ENCODE measurements at regions not wholly inside any gene's neighbourhood (a gene's known extent, or its start where the extent isn't known, plus 50 kb on each side); places are given as distances from the start of the nearest gene placed in this dataset.

- Histone ChIP-seq H3K9me3 (no peaks in the 10 kb centered on the region), H3K9ac (no peak overlapping the region), H3K27me3 (no peaks in the 10 kb centered on the region), H3K27ac (no peak overlapping the region), H3K4me2 (no peak overlapping the region), H3K4me3 (no peak overlapping the region), H3K4me1 (no peaks in the 10 kb centered on the region), H3K36me3 (no peaks in the 10 kb centered on the region), H4K20me1 (no peaks in the 10 kb centered on the region)
- TF ChIP-seq Cebpa-rat (IDR thresholded peaks at IDR 0.05): no peak
Measured at GRCh38 chr14:97924922-97925613, 1127.9 kb downstream of the VRK1 start.

GRCh38 chr14:97930166-97930565 is 1133.0 kb downstream of the VRK1 start:
- Histone ChIP-seq H3K9ac (no peak overlapping the region), H3K36me3 (no peaks in the 10 kb centered on the region), H3K4me2 (no peak overlapping the region), H3K27me3 (no peaks in the 10 kb centered on the region), H3K4me3 (no peak overlapping the region), H3K9me3 (no peaks in the 10 kb centered on the region), H4K20me1 (no peaks in the 10 kb centered on the region), H3K27ac (no peak overlapping the region), H3K4me1 (no peaks in the 10 kb centered on the region)
- TF ChIP-seq Cebpa-rat (IDR thresholded peaks at IDR 0.05): no peak

GRCh38 chr14:97931273-97931672 is 1134.1 kb downstream of the VRK1 start:
- Histone ChIP-seq H3K4me3 (no peak overlapping the region), H4K20me1 (no peaks in the 10 kb centered on the region), H3K27me3 (no peaks in the 10 kb centered on the region), H3K9me3 (no peaks in the 10 kb centered on the region), H3K4me1 (no peaks in the 10 kb centered on the region), H3K4me2 (no peak overlapping the region), H3K9ac (no peak overlapping the region), H3K27ac (no peak overlapping the region), H3K36me3 (no peaks in the 10 kb centered on the region)
- no peak for TF ChIP-seq Cebpa-rat (IDR thresholded peaks at IDR 0.05)

GRCh38 chr14:97942921-97943320 is 1145.7 kb downstream of the VRK1 start:
- no peaks in the 10 kb centered on the region for H3K36me3 ChIP-seq
- no peaks in the 10 kb centered on the region for H3K27me3 ChIP-seq
- H3K4me1 ChIP-seq: no peaks in the 10 kb centered on the region
- H3K27ac ChIP-seq: no peak overlapping the region
- TF ChIP-seq Cebpa-rat (IDR thresholded peaks at IDR 0.05): no peak
- no peak overlapping the region for H3K4me2 ChIP-seq
- H3K9ac ChIP-seq: no peak overlapping the region
- no peak overlapping the region for H3K4me3 ChIP-seq
- no peaks in the 10 kb centered on the region for H3K9me3 ChIP-seq
- H4K20me1 ChIP-seq: no peaks in the 10 kb centered on the region

GRCh38 chr14:97943619-97944018 is 1146.4 kb downstream of the VRK1 start:
- no peaks in the 10 kb centered on the region for H3K9me3 ChIP-seq
- no peak overlapping the region for H3K9ac ChIP-seq

GRCh38 chr14:97944380-97944779 is 1147.2 kb downstream of the VRK1 start:
- Histone ChIP-seq H3K4me3 (no peak overlapping the region), H3K4me2 (no peak overlapping the region), H3K4me1 (no peaks in the 10 kb centered on the region), H4K20me1 (no peaks in the 10 kb centered on the region), H3K36me3 (no peaks in the 10 kb centered on the region), H3K27me3 (no peaks in the 10 kb centered on the region), H3K9ac (no peak overlapping the region), H3K27ac (no peak overlapping the region), H3K9me3 (no peaks in the 10 kb centered on the region)
- no peak for TF ChIP-seq Cebpa-rat (IDR thresholded peaks at IDR 0.05)

More at GRCh38 chr14:97943619-97944018, 1146.4 kb downstream of the VRK1 start:
- H3K27me3 ChIP-seq: no peaks in the 10 kb centered on the region
- no peaks in the 10 kb centered on the region for H3K36me3 ChIP-seq
- H3K4me2 ChIP-seq: no peak overlapping the region
- H4K20me1 ChIP-seq: no peaks in the 10 kb centered on the region
- H3K4me3 ChIP-seq: no peak overlapping the region
- no peak overlapping the region for H3K27ac ChIP-seq
- H3K4me1 ChIP-seq: no peaks in the 10 kb centered on the region
- no peak for TF ChIP-seq Cebpa-rat (IDR thresholded peaks at IDR 0.05)

GRCh38 chr14:97945631-97946030 is 1148.4 kb downstream of the VRK1 start:
- no peaks in the 10 kb centered on the region for H4K20me1 ChIP-seq
- TF ChIP-seq Cebpa-rat (IDR thresholded peaks at IDR 0.05): no peak
- H3K4me3 ChIP-seq: no peak overlapping the region
- H3K4me2 ChIP-seq: no peak overlapping the region
- no peaks in the 10 kb centered on the region for H3K27me3 ChIP-seq
- no peak overlapping the region for H3K27ac ChIP-seq
- H3K36me3 ChIP-seq: no peaks in the 10 kb centered on the region
- no peaks in the 10 kb centered on the region for H3K4me1 ChIP-seq
- H3K9me3 ChIP-seq: no peaks in the 10 kb centered on the region
- H3K9ac ChIP-seq: no peak overlapping the region

GRCh38 chr14:97946240-97946639 is 1149.1 kb downstream of the VRK1 start:
- Histone ChIP-seq H3K9ac (no peak overlapping the region), H3K9me3 (no peaks in the 10 kb centered on the region), H3K36me3 (no peaks in the 10 kb centered on the region), H3K4me3 (no peak overlapping the region), H3K27ac (no peak overlapping the region), H3K4me1 (no peaks in the 10 kb centered on the region), H4K20me1 (no peaks in the 10 kb centered on the region), H3K27me3 (no peaks in the 10 kb centered on the region), H3K4me2 (no peak overlapping the region)
- no peak for TF ChIP-seq Cebpa-rat (IDR thresholded peaks at IDR 0.05)

GRCh38 chr14:97946641-97947040 is 1149.5 kb downstream of the VRK1 start:
- Histone ChIP-seq H3K9ac (no peak overlapping the region), H3K4me1 (no peaks in the 10 kb centered on the region), H3K27ac (no peak overlapping the region), H4K20me1 (no peaks in the 10 kb centered on the region), H3K4me3 (no peak overlapping the region), H3K36me3 (no peaks in the 10 kb centered on the region), H3K9me3 (no peaks in the 10 kb centered on the region), H3K4me2 (no peak overlapping the region), H3K27me3 (no peaks in the 10 kb centered on the region)
- no peak for TF ChIP-seq Cebpa-rat (IDR thresholded peaks at IDR 0.05)

- Histone ChIP-seq H3K27me3 (no peaks in the 10 kb centered on the region), H3K36me3 (no peaks in the 10 kb centered on the region), H3K4me3 (no peak overlapping the region), H3K4me2 (no peak overlapping the region), H4K20me1 (no peaks in the 10 kb centered on the region), H3K9ac (no peak overlapping the region), H3K9me3 (no peaks in the 10 kb centered on the region), H3K4me1 (no peaks in the 10 kb centered on the region), H3K27ac (no peak overlapping the region)
- no peak for TF ChIP-seq Cebpa-rat (IDR thresholded peaks at IDR 0.05)
Measured at GRCh38 chr14:97948841-97949240, 1151.7 kb downstream of the VRK1 start.

Measured in BLaER1 (cell line).